ENCODE measurements at regions not wholly inside any gene's neighbourhood (a gene's known extent, or its start where the extent isn't known, plus 50 kb on each side); places are given as distances from the start of the nearest gene placed in this dataset.

DNA sequence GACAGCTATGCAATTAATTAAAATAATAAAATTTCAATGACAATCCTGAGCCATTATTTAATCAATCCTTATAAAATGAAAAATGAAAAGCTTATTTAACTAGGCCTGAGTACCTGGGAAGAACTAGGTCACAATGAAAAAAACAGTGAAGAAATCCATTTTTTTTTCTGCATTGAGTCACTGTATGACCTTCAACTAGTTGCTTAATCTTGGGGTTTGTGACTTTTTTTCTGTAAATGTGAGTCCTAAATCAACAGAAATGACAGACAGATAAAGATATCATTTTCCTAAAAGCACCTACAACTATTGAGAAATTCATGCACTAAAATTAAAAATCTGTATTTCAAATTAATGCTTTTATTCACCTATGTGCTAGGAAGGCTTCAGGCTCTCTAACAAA lies 96.8 kb downstream of the TMEM26 start:
- H3K27ac ChIP-seq, result no peak overlapping the region
- H3K4me3 ChIP-seq, result no peak overlapping the region

DNA sequence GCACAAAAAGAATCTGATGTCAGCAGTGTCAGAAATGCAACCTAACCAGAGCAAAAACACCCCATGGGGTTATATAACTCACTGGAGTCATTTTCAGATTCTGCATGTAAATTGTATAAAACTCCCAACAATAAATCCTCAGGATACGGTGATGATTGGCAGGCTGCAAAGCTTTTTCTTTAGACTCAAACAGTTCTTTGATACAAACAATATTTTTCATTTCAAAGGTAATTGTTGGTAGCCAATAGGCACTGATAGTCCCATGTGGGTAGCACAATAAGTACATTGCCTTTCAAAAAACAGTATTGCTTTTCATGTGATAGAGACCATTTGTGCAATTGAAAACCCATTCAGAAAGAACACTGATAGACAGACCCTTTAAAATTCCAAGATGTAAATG lies 98.0 kb downstream of the TMEM26 start:
- no peak overlapping the region for H3K4me3 ChIP-seq

DNA sequence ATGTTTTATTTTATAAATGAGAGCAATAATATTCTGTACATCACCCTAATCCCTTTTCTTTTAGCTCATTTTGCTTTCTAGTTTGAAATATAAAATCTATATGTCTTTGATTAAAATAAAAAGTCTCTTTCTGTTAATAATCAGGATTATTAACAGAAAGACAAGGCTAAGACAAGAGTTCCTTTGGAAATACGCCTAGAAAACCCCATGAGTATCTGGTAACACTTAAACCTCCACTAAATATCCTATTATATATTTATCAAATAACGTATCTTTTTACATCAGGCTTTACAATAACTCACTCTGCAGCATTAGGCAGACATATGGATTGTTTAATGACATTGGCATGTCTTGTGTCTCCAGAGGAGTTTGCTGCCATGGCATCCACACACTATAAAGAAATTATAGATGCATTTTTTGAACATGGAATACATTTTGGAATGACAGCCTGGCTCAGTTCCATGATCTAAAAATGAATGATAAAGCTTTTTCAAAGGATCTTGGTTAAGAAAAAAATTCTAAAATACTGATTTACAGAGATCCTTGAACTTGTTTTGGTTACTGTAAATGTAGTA lies 98.7 kb downstream of the TMEM26 start:
- H3K27ac ChIP-seq, result no peak overlapping the region
- no peak overlapping the region for H3K4me3 ChIP-seq

More for the DNA sequence above, 98.0 kb downstream of the TMEM26 start:
- H3K27ac ChIP-seq, result no peak overlapping the region

DNA sequence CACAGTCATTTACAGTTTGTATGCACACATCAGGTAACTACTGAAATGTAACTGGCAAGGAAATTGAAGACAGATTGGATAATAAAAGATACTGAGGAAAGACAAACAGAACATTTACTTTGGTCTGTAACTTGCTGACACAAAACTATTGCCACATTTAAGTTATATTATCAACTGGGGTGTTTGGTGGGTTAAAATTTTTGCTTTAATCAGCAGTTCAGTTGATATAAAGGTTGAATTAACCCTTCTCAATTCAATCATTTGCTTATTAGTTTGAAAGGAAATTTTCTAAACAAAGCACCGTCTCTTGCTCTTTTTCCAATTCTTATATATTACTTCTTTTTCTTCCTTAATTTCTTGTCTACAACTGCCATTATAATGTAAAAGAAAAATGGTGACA lies 102.4 kb downstream of the TMEM26 start:
- H3K27ac ChIP-seq, result no peak overlapping the region
- no peak overlapping the region for H3K4me3 ChIP-seq

DNA sequence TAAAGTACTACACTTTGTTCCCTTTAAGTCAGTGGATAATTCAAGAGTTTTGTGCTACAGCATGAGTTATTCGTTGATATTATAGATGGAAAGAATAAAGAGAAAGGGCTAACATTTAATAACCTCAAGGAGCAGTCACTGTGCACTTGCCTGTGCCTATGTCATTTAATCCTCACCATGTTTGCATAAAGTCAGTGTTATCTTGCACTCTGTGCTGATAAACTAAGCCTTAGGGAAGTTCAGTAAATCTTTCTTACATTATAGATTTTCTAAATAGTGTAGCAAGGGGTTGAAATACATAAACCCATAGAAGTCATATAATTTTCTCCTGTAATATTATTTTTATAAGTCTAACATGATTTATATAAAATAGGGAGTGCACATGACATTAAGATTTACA lies 103.1 kb downstream of the TMEM26 start:
- H3K4me3 ChIP-seq, result no peak overlapping the region
- H3K27ac ChIP-seq, result no peak overlapping the region

DNA sequence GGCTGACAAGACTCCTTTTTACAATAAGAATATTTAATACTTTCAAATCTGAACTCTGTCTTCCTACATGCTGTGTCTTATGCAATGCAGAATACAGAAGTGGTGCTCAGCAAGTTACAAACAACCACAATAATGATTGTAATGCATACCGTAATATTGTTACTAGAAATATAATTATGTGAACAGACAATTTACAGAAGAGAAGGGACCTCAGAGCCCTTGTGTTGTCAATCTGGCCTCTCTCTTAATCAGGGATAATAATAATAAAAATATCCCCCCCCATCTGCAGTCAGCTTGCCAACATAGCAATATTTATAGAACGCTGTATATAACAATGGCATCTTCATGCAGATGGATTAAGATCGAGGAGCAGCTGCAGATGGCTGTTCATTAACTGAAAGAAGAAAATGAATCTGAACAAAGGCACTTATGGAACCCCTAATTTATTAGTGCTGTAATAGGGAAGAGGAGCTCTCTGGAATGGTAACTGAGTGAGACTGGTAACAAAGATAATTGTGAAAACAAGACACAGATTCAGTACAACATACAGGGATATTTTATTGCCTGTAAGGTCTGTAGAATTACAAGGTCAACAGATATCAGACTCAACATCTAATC lies 106.3 kb downstream of the TMEM26 start:
- Histone ChIP-seq H3K4me3 (no peak overlapping the region), H3K27ac (no peak overlapping the region)

DNA sequence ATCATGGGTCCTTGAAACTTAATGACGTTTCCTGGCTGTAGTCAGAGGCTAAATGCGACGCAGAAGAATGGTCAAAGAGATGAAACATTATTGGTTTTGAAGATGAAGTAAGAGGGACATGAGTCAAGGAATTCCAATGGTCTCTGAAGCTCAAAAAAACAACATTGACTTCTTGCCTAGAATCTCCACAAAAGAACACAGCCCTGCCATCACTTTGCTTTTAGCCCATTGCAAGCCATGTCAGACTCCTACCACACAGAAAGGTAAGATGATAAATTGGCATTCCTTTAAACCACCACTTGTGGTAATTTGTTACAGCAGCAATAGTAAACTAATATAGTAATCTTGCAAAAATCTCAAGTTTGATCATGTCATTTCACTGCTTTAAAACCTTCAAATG lies 109.4 kb downstream of the TMEM26 start:
- H3K27ac ChIP-seq, result no peak overlapping the region
- H3K4me3 ChIP-seq, result no peak overlapping the region

DNA sequence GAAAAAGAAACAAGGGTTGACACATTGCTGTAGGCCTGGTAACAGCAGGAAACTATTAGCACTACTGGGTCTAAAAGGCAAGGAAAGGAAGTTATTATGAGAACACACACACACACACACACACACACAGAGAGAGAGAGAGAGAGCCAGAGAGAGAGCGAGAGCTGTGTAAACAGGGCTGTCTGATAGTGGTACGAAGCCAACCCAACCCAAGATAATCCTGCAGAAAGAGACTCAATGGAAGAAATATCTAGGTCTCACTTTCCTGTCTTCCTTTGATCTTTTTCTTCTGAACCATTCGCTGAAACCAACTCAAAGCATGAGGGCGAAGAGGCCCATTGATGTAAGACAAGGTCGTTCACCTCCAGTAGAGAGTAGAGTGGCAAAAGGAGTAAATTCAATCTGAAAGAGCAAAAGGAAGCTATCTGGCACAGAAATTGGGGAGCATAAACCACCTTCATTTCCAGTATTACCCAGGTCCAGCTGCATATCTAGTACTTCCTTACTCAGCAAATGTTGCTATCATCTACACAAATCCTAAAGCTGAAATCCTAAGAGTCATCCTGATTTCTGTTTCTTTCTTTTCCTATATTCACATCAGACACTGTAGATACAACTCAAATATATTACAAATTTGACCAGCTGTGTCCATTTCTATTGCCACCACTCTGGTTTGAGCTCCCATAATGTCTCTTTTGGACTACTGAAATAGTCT lies 110.2 kb downstream of the TMEM26 start:
- Histone ChIP-seq H3K27ac (no peak overlapping the region), H3K4me3 (no peak overlapping the region)

DNA sequence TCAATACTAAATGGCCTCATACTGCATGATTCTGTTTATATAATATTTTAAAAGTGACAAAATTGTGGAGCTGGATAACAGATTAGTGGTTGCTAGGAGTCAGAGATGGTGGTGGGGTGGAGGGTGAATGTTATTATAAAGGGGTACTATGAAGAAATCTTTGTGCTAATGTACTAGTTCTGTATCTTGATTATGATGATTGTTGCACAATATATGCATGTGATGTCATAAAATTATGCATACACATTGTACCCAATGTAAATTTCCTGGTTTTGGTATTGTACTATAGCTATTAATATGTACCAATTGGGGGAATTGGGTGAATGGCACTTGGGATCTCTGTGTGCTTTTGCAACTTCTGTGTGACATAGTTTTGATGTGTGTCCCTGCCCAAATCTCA lies 112.2 kb downstream of the TMEM26 start:
- Histone ChIP-seq H3K4me3 (no peak overlapping the region), H3K27ac (no peak overlapping the region)

DNA sequence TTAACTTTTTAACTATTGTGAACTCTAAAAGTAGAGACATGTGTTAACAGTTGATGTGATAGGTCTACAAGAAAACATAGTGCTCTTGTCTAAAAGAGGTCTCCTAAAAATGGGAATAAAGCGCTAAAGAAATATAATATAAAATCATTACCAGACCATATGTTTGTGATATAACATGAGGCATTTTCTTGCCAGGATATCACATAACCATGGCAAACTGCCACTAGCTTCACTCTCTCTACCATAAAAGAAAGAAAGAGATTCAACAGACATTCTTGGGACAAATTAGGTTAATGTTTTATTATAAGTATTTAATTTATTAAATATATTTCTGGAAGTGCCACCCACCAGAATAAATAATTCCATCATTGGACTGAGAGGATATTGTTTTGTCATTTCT lies 115.0 kb downstream of the TMEM26 start:
- Histone ChIP-seq H3K27ac (no peak overlapping the region), H3K4me3 (no peak overlapping the region)

DNA sequence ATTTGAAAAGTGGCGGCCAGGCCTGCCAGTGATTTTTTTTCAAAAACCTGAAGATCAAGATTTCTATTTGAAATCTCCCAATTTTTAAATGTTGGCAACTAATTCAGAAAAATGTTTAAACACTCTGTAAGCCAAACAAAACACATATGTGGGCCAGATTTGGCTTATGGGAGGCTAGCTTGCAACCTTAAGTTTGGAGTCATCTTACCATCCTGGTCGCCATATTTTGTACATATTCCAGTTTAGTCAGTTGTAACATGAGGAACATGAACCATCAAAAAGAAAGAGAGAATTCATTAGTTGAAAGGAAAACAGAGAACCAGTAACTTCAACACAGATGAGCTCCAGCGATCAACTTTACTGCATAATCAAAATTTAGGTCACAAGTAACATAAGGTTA lies 115.4 kb downstream of the TMEM26 start:
- H3K27ac ChIP-seq, result no peak overlapping the region

DNA sequence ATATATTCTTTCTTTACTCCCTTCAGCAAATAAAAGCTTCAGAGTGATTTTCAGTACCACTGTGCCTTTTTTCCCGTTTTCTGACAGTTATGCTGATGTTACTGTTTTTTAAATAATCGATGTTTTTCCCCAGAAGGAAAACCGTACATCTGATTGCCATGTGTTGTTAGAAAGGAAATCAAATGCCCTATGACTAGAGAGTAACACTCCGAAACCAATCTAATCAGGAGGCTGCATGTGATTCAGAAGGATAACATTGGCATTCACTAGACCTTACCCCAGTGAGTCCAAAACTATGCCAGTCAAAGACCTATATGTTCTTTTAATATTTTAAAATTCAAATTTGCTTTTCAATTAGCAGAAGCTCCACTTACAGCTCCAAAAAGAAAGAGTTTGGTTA lies 116.3 kb downstream of the TMEM26 start:
- H3K27ac ChIP-seq, result no peak overlapping the region
- no peak overlapping the region for H3K4me3 ChIP-seq

More for the DNA sequence above, 115.4 kb downstream of the TMEM26 start:
- no peak overlapping the region for H3K4me3 ChIP-seq

DNA sequence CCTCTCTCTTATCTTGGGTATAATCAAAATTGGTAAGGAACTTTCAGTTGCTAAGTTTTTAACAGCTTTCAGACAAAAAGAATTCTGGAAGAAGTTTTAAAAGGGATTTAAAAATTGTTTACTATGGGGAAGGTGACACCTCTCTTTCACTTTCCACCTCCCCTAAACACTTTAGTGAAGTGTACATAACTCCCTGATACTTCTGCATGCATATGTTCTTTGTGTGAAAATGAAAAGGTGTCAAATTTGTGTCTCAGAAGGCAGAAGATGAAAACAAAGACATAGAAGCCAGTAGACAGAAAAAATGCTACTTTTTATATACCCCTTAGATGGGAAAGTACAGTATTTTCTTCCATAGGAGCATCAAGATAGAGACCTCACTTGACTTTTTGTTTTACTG lies 117.8 kb downstream of the TMEM26 start:
- no peak overlapping the region for H3K27ac ChIP-seq
- H3K4me3 ChIP-seq, result no peak overlapping the region

DNA sequence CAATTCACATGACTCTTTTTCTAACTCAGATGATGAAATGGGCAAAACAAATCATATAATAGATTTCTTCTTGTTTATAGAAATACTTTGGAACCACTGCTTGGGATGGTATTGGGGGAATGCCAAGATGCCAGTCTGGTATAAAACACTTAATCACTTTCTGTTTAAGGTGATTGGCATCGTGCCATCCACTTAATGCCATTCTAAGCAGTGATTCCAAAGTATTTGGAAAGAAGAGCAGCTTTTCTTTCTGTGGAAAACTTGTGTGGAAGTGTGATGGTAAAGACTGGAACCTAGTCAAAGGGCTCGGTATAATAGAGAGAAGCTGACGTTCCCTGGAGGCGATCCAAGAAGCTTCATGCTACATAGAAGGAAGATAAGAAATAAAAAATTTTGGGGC lies 120.6 kb downstream of the TMEM26 start:
- Histone ChIP-seq H3K4me3 (no peak overlapping the region), H3K27ac (no peak overlapping the region)

DNA sequence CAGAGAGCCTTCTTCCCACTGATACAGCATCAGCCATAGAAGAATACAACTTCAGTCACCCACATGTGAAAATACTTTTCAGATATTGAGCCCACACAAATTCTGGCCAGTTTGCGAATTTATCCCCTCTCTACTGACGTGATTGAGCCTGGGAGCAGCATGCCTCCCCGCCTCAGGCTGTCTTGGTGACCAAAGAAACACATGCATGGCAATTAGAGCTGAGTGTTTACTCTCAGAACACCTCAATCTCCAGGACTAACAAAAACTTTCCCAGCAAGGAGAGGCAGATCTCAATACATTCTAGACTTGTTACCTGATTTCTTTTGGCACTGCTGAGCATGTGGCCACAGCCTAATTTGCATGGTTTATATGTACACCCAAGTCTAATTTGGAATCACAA lies 122.5 kb downstream of the TMEM26 start:
- no peak overlapping the region for H3K27ac ChIP-seq
- H3K4me3 ChIP-seq, result no peak overlapping the region

DNA sequence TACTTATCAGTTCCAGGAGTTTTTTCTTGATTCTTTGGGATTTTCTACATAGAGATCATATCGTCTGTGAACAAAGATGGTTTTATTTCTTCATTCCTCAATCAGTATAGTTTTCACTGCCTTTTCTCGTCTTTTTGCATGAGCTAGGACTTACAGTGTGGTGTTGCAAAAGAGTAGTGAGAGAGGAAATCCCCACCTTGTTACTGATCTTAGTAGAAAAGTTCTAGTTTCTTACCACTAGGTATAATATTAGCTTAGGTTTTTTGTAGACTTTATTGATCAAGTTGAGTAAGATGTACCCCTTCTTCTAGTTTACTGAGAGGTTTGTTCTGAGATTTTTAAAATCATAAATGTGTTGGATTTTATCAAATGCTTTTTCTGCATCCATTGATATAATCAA lies 123.3 kb downstream of the TMEM26 start:
- H3K4me3 ChIP-seq, result no peak overlapping the region
- H3K27ac ChIP-seq, result no peak overlapping the region

DNA sequence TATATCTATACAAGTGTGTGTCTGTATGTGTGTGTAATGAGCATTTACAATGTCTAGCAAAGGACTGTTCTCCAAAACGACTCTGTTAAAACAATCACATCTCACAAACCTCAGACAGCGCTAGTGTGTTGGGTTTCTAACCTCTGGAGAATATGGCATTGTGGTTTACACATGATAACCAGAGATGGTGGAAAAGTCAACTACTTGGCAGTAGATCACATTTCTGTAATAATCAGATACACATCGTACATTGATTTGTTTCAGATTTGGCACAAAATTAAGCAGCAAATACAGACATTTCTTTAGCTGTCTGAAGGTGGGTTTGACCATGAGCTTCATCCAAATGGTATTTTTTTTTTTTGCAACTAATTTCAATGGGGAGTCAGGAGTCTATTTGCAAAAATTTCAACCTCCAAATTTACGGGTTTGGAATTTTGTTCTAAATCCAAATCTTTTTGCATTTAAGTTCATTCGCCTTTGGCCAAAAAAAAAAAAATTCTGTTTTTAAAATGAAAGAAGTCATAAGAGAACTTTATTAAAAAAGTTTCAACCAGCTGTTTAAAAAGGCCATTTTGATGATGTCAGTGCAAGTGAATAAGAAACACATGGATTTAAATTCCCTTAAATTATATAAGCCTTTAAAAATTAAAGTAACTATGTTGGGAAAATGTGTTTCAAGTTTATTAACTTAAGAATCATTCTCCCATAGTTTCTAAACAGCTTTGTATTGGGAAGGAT lies 127.8 kb downstream of the TMEM26 start:
- H3K27ac ChIP-seq, result no peak overlapping the region
- no peak overlapping the region for H3K4me3 ChIP-seq

DNA sequence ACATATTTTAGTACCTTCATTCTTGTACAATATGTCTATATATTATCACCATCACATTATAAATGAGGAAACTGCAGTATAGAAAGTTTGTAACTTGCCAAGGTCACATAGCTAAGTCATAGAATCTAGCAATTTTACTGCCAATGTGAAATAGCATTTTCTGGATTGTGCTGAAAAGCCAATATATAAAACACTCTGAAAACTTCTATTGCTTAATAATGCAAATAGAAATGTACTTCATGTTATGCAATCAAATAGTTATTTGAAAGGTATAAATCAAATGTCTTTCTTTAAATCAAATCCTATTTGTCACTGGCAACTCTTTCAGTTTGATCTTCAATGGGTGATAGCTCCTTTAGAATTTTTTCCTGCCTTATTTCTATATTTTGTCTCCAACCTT lies 129.5 kb downstream of the TMEM26 start:
- no peak overlapping the region for H3K4me3 ChIP-seq

DNA sequence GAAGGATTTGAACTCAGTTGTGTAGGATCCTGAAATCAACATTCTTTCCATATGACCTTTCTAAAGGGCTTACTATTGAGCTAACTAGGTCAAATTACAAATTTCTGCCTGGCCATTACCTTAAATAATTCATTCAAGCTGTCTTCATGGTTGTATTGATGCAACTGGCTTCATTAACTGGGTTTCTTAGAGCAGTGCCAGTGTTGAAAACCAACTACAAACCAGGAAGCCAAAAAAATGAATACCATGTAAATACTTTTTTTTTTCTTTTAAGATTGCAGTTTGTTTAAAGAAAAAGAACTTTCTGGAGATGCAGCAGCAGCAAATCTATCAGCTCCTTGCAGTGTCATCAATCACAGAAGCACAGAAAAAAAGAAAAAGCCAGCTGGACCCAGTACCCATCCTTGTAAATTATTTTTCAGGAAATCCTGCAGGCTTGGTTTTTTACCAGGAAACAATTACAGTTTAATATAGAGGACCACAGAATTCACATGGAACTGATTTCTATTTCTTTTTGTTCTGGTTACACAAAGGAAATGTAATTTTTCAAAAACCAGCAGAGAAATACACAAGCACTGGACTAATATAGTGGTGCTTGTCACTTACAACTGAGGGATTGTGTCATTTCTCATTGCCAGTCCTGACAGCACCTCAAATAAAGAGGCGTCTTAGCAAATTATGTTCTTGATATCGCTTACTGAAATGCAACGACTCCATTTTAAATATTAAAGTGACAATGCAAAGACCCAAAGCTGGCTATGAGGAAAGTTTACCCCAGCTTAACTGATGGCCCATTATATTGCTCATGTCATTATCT lies 131.9 kb downstream of the TMEM26 start:
- Histone ChIP-seq H3K27ac (no peak overlapping the region), H3K4me3 (no peak overlapping the region)

More for the DNA sequence above, 129.5 kb downstream of the TMEM26 start:
- H3K27ac ChIP-seq, result no peak overlapping the region

DNA sequence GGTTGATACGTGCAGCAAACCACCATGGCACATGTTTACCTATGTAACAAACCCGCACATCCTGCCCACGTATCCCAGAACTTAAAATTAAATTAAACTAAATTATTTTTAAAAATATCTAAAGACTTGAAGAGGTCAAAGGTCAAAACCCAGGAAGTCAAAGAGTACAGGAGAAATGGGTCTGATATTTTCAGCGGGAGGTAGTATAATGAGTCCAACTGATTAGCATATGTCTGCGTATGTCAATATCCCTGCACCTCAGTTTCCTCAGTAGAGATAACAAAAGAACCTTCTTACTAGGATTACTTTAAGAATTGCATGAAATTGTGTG lies 133.0 kb downstream of the TMEM26 start:
- Histone ChIP-seq H3K27ac (no peak overlapping the region), H3K4me3 (no peak overlapping the region)

All from skin epidermis (tissue), 12 donors.